ENCODE measurements at regions not wholly inside any gene's neighbourhood (a gene's known extent, or its start where the extent isn't known, plus 50 kb on each side); places are given as distances from the start of the nearest gene placed in this dataset.
A peak's percentile ranks its signal among the peaks of the same experiment; 100 is the strongest.

GRCh38 chr6:33923857-33924514, 120.2 kb upstream of the MLN start:
- DNase-seq (ENCODE audit: low read depth in 2 of 2), result no peak

GRCh38 chr6:33921745-33922144, 117.9 kb upstream of the MLN start:
- DNase-seq (ENCODE audit: low read depth in 2 of 2), result no peak

DNA sequence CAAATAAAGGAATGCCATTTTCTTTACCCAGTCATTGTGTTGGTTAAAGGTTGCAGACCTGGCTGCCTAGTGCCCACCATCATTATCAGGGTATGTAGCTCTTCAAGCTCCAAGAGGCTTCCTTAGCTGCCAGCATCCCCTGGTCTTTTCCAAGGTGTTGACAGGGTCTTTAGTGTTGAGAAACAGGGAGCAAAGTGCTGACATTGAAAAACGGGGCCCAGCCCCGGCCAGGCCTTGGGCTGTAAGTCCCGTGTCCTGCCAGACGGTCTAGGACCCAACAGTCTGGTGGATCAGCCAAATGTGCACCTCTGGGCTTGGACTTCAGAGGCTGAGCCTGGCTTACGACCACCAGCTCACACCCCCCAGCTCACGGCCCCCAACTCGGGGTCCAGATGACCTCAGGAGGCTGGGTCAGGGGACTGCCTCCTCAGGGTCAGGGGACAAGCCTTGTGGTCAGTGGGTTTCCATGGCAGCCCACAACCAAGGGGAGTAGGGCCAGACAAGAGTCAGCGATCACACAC, 114.4 kb upstream of the MLN start:
- no peak for DNase-seq (ENCODE audit: low read depth in 2 of 2)

DNA sequence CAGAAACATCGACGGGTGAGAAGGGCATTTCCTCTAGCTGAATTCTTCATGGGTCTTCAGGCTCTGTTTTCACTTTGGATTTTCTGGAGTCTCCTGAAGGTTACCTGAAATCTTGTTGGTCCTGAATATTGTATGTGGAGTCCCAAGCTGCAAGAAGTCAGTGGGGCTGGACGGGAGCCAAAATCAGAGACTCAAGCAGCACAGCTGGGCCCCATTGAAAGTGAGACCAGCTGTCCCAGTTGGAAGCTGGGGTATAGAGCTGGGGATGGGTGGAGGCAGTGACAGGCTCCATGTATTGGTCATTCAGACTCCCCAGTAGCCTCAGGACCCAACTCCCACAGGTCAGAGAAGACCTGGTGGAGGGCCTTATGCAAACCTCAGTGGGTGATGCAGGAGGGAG, 111.3 kb upstream of the MLN start:
- no peak for DNase-seq (ENCODE audit: low read depth in 2 of 2)

DNA sequence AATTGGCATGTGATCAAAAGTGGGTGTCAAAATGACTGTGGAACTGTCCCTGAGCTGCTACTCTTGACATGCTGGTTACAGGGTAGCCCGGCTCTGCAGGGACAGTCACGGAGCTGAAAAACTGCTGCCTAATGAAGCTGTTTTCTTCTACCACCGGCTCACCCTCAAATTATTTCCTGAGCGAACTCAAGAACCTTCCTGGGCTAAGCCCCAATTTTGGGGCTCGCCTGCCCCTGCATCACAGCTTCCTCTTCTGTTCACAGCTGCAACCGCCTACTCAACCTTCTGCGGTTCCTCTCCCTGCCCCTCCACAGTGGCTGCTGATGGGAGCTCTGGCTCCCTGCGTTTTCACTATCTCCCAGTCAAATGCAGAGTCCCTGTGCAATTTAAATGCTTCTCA, 110.8 kb upstream of the MLN start:
- DNase-seq (ENCODE audit: low read depth in 2 of 2), result no peak

- DNase-seq (ENCODE audit: low read depth in 2 of 2), result no peak
These were observed 108.4 kb upstream of the MLN start for GRCh38 chr6:33912195-33912594.

GRCh38 chr6:33911488-33911887, 107.7 kb upstream of the MLN start:
- DNase-seq (ENCODE audit: low read depth in 2 of 2), result no peak

DNA sequence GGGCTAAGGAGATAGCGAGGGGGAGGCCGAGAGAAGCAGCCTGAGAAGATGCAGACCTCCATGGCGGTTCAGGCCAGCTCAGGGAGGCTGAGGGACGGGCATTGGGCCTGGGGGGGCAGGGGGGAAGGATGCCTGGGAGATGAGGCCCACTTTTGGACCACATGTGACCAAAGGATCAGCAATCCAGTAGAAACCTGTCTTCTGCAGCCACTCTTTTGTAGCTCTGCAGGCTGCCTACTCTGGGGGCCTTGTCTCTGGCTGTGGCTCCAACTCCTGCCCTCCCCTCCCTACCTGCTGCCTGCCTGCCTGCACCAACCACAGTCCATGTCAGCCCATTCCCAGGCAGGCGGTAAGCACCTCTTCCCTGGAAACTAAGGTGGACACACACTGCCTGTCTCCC, 106.8 kb upstream of the MLN start:
- no peak for DNase-seq (ENCODE audit: low read depth in 2 of 2)

DNA sequence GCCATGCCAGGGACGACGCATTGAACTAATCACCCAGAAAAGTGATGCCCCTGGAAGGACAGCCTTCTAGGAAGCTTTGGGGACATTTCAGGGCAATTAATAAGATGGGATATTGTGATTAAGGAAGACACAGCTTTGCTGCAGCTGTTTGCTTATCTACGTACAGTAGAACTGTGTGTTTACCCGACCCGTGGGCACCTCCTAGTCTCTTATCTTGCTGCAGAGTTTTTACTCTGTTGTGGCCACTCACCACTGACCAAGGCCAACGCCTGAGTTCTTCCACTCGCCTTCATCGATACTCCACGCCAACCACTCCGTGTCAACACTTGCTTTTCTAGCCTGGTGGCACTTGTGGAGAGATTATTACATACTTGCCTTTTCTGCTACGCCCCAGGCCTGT, 105.9 kb upstream of the MLN start:
- no peak for DNase-seq (ENCODE audit: low read depth in 2 of 2)

GRCh38 chr6:33908025-33908424, 104.2 kb upstream of the MLN start:
- no peak for DNase-seq (ENCODE audit: low read depth in 2 of 2)

DNA sequence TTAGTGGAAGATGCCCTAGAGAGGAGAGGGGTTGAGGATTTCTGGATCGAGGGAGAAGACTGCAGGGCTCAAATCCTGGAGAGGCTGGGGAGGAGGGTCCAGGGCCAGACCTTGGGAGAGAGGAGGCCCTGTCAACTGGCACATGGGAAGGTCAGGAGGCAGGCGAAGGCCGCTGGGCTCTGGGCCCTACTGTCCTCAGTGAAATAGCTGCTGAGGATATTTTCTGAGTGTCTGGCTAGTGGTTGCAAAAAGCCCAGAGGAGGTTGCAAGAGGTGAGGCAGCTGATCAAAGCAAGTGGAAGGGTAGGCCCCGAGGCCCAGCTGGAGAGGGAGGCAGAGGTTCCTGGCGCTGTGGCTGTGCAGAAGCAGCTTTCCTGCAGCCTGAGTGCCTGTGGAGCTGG, 103.4 kb upstream of the MLN start:
- DNase-seq (ENCODE audit: low read depth in 2 of 2), result no peak

- DNase-seq (ENCODE audit: low read depth in 2 of 2), result no peak
These were observed 102.6 kb upstream of the MLN start for GRCh38 chr6:33906439-33906838.

- no peak for DNase-seq (ENCODE audit: low read depth in 2 of 2)
These were observed 101.3 kb upstream of the MLN start for GRCh38 chr6:33905071-33905609.

- no peak for DNase-seq (ENCODE audit: low read depth in 2 of 2)
These were observed 100.9 kb upstream of the MLN start for GRCh38 chr6:33904747-33905065.

- DNase-seq (ENCODE audit: low read depth in 2 of 2), result peak in 1 of 2 donors; percentile 23
These were observed 100.4 kb upstream of the MLN start for GRCh38 chr6:33904050-33904746.

GRCh38 chr6:33903579-33903978, 99.8 kb upstream of the MLN start:
- DNase-seq (ENCODE audit: low read depth in 2 of 2), result no peak

GRCh38 chr6:33902457-33902853, 98.7 kb upstream of the MLN start:
- DNase-seq (ENCODE audit: low read depth in 2 of 2), result no peak

GRCh38 chr6:33901822-33902456, 98.1 kb upstream of the MLN start:
- no peak for DNase-seq (ENCODE audit: low read depth in 2 of 2)

DNA sequence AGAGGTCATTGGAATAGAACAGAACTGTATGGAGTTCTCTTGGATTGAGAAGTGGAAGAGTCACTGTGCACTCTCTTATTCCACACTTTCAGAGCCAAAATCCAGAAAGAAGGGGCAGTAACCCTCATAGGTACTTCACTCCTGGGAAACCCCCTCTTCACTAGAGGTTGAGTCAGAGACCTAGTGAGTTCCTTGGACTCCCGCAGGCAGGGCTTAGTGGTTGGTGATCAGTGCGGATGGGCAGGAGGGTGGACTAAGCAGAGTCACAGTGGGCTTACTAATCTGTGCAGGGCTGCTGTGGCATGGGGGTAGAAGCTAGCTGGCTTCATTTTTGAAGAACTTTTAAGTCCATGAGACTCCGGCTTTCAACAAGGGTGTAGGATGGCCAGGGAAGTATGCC, 95.0 kb upstream of the MLN start:
- DNase-seq (ENCODE audit: low read depth in 2 of 2), result no peak

- DNase-seq (ENCODE audit: low read depth in 2 of 2), result no peak
These were observed 93.5 kb upstream of the MLN start for GRCh38 chr6:33897189-33897780.

DNA sequence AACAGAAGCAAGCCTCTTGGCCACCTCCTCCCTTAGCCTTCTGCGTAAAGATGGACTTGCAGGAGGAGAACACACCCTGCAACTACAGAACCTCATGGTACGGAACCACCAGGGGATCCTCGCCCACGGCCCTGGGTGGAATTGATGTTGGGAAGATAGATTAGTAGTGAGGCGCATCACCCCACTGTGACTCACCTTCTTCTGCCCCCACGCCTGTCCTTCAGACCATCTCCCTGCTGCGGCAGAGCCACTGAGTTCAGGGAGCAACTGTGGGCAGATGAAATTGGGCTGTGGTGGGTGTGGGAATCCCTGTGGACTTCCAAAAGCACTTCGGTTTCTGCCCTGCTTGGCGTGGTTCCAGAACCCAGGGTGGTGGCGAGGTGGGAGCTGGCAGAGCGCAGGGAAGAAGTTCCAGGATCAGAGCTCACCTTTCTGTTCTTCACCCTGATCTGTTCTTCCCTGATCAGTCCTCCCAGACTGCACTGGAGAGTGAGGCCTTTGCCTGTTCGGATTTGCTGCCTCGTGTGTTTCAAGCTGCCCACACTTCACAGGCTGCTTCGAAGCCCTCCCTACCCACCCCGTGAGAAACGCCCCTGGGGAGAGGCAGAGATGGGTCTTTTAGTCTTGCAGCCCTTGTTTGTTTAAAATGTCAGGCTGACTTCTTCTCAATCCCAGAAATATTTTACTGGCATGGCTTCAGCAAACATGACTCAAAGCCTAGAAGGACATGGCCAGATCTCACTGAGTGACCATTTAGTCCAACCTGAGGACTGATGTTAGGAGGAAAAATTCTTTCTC, 92.8 kb upstream of the MLN start:
- DNase-seq (ENCODE audit: low read depth in 2 of 2), result no peak

DNA sequence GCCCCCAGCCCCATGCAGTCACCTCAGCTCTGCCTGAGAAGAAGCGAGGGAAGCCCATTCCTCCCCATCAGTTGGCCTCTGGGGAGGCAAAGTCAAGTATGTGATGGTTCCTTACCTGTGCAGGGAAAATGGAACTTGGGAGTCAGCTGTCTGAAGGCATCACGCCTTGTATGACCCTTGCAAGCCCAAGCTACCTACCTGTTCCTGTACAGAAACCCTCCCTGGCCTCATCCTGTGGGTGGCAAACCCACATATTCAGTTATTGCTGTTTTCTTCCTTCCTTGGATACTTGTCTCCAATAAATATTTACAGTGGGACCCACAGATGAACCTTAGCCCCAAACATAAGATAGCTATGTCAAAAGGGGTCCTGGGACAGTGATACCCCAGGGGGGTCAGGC, 92.2 kb upstream of the MLN start:
- DNase-seq (ENCODE audit: low read depth in 2 of 2), result no peak
